ENCODE measurements at regions not wholly inside any gene's neighbourhood (a gene's known extent, or its start where the extent isn't known, plus 50 kb on each side); places are given as distances from the start of the nearest gene placed in this dataset.
"Not testable (repeated sequence)": the region's sequence is repeated elsewhere in the genome, so short reads cannot be mapped to it uniquely, and the experiment has no call there.

GRCh38 chr1:228611707-228612106 lies 123.6 kb upstream of the RHOU start:
- not testable (repeated sequence) for DNase-seq

GRCh38 chr1:228622002-228622716 lies 113.1 kb upstream of the RHOU start:
- not testable (repeated sequence) for DNase-seq

GRCh38 chr1:228626481-228626880 lies 108.8 kb upstream of the RHOU start:
- not testable (repeated sequence) for DNase-seq

- not testable (repeated sequence) for DNase-seq
These were observed 102.4 kb upstream of the RHOU start for GRCh38 chr1:228632858-228633257.

- DNase-seq: not testable (repeated sequence)
These were observed 100.0 kb upstream of the RHOU start for GRCh38 chr1:228635304-228635703.

GRCh38 chr1:228637529-228637928 lies 97.8 kb upstream of the RHOU start:
- DNase-seq: not testable (repeated sequence)

- DNase-seq: peak; percentile 19
These were observed 88.4 kb upstream of the RHOU start for GRCh38 chr1:228646717-228647522.

- DNase-seq: peak; percentile 4
These were observed 87.5 kb upstream of the RHOU start for GRCh38 chr1:228647523-228648444.

- DNase-seq: no peak
These were observed 86.5 kb upstream of the RHOU start for GRCh38 chr1:228648647-228649383.

GRCh38 chr1:228650141-228650540 lies 85.1 kb upstream of the RHOU start:
- DNase-seq: no peak

- DNase-seq: no peak
These were observed 84.3 kb upstream of the RHOU start for GRCh38 chr1:228650946-228651345.

- DNase-seq: no peak
These were observed 83.2 kb upstream of the RHOU start for GRCh38 chr1:228652116-228652515.

GRCh38 chr1:228653057-228653456 lies 82.2 kb upstream of the RHOU start:
- DNase-seq: not testable (repeated sequence)

GRCh38 chr1:228653748-228654147 lies 81.5 kb upstream of the RHOU start:
- no peak for DNase-seq

- DNase-seq: no peak
These were observed 79.4 kb upstream of the RHOU start for GRCh38 chr1:228655796-228656394.

GRCh38 chr1:228662007-228662689 lies 73.1 kb upstream of the RHOU start:
- not testable (repeated sequence) for DNase-seq

- DNase-seq: peak; percentile 69
These were observed 70.8 kb upstream of the RHOU start for GRCh38 chr1:228664399-228664914.

- no peak for DNase-seq
These were observed 68.3 kb upstream of the RHOU start for GRCh38 chr1:228666686-228667623.

- no peak for DNase-seq
These were observed 66.6 kb upstream of the RHOU start for GRCh38 chr1:228668553-228669241.
